GM10266 (cell line): ENCODE measurements at regions not wholly inside any gene's neighbourhood (a gene's known extent, or its start where the extent isn't known, plus 50 kb on each side); places are given as distances from the start of the nearest gene placed in this dataset.

ENCODE experiments used
- DNase-seq: peaks from one replicate; pipeline ENCODE4 v3.0.0; 2012; ENCODE audit errors: extremely low spot score
- CTCF ChIP-seq: IDR thresholded peaks from 2 replicates; pipeline ENCODE4 v1.5.1; 2012; ENCODE audit warnings: mild to moderate bottlenecking, low read depth; ENCODE audit not compliant: control insufficient read depth, insufficient read depth; ENCODE audit errors: missing control alignments

DNA sequence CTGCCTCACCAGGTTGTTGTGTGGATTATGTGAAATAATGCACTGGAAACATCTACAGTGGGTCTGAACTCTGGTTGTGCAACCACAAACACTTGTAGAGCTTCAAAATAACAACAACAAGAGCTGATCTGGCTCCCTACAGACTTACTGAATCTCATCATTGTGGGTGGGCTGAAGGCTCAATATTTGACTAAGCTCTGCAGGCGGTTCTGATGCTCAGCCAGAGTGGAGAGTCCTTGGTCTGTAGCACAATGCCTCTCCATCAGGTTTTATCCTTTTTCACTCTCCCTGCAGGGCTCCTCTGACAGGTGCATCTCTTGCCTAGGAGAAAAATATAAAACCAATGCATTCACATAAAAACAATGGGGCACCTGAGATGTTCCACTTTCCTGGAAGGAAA is 456.3 kb upstream of the ONECUT1 start:
- no peak for DNase-seq
- no peak for TF ChIP-seq CTCF

DNA sequence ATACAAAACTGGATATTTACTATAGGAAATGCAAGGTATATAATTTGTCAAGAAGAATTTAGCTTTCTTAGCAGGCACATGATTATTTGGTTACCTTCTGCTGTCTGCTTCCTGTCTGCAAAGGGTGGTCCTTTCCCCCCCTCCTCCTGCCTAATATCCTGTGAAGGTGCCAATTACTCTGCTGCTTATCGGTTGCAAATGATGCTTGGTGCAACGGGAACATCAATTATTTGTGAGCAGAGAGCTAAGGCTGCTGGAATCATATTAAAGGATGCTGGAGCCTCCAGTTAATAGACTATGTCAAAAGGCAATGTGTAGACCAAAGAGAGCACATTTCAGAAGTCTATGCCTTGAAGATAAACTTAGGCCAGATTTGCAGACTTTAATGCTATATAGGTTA is 443.7 kb upstream of the ONECUT1 start:
- DNase-seq, result no peak
- TF ChIP-seq CTCF, result no peak

DNA sequence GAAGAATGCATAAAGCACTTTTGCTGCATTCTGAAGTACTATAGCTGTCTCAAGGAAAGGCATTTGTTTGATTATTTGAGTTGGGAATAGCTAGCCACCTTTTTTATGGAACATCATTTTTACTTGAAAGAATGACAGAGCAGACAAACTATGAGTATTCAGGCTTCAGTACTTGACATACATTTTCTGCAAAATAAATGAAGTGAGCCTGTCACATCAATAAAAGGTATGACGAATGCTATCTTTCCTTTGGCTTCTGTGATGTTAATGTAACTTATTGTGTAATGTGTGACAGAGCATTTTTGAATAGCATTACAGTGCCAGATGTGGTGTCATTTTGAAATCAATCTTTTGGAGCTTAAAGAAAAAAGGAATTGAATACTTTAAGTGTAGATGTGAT is 440.3 kb upstream of the ONECUT1 start:
- TF ChIP-seq CTCF, result no peak
- no peak for DNase-seq

DNA sequence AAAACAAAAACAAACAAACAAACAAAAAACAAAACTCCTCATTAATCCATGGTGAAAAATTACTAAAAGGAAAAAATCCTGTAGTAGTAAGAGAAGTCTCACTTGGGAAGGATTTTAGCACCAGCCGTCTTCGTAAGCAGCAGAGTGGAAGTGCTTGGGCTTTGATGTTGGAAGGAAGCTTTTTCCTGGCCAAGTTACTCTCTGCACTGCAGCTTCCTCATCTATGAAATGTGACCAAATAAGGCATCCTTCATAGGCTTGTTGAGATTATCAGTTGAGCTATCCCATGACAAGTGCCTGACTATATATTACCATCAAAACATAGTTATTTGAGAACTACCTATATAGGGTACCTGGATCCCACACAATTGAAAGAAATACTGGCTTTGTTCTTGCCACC is 436.4 kb upstream of the ONECUT1 start:
- TF ChIP-seq CTCF, result no peak
- DNase-seq, result no peak

DNA sequence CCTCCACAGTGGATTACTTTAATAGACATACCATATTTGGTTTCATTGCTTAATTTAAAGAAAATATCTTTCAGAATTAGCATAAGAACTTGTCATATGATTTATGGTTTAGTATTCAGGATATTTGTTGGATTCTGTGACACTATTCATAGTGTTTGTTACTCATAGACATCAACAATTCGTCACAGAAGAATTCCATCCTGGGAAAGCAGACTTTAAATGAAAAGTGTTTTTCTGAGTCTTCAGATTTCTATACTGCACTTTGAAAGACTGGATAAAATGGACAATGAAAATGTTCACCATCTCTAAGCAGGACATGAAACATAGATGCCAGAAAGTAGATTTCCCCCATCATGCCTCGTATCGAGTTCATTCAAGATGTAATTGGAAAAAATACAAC is 435.6 kb upstream of the ONECUT1 start:
- no peak for TF ChIP-seq CTCF
- DNase-seq, result no peak

DNA sequence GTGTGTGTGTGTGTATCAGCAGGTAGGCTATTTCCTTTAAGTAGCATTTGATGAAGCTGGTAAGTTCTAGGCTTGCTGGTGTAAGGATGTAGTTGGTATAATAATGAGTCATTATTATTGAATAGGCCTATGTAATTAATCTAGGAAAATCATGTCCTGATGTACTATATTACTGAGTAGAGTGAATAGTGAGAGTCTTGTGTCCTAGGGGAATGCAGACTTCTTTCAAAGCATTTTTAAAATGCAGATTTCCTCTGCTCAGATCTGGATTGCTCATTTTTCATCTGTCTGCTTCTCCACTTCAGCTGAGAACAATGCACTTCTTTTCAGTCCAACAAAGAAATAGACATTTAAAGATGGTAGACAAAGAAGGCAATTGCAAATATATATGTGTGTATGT is 434.2 kb upstream of the ONECUT1 start:
- DNase-seq, result no peak
- TF ChIP-seq CTCF, result no peak

GRCh38 chr15:53223815-53224214 is 433.7 kb upstream of the ONECUT1 start:
- TF ChIP-seq CTCF, result no peak
- DNase-seq, result no peak
